Stimulated activated CD4-positive, alpha-beta T cell treated with anti-CD3 and anti-CD28 coated beads, Interleukin-4, amount 100 ng/mL, for 48 hours (primary cell): ENCODE measurements at regions not wholly inside any gene's neighbourhood (a gene's known extent, or its start where the extent isn't known, plus 50 kb on each side); places are given as distances from the start of the nearest gene placed in this dataset.

Source experiments
- DNase-seq, 2 donors: peaks; one replicate each; pipeline ENCODE4 v3.0.0-alpha.2; 2020; ENCODE audit warnings: low read depth in 2 of 2

GRCh38 chr2:15793078-15793913, 147.1 kb upstream of the MYCN start:
- DNase-seq: no peak

DNA sequence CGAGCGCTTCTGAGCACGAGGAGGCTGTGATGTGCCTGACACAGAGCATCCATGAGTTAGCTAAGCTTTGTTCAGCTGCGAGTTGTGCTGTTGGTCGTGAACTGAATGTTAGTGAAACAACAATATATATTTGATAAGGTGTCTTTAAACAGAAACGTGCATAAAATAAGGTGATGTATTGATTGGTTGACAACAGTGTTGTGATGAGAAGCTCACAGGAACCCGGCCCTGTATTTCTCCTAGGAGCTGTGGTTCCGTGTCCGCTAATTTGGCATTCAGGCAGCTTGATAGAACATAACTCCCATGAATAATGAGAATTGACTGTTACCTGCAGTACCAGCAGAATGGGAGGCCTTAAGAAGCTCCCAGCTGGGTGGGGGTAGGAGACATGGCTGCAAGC, 146.4 kb upstream of the MYCN start:
- DNase-seq: no peak

DNA sequence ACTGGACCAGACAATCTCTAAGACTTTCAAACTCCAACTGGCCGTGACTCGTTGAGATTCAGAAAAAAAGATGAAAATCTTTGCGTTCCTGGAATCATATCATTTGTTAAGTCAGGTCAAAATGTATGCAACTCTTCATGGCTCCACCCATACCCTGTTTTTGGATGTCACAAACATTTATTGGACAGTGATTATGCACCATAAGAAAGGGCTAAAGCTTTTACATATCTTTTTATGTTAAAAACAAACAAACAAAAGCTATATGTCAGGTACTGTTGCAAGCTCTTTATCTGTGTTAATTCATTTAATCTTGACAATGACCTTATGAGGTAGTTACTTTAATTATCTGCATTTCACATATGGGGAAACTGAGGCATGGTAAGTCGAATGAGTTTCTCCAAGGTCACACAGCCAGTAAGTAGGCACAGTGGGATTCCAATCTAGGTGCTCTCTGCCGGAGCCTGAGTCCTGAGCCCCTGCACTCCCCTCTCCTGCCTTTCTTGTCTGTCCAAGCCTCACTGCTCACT, 145.7 kb upstream of the MYCN start:
- no peak for DNase-seq

DNA sequence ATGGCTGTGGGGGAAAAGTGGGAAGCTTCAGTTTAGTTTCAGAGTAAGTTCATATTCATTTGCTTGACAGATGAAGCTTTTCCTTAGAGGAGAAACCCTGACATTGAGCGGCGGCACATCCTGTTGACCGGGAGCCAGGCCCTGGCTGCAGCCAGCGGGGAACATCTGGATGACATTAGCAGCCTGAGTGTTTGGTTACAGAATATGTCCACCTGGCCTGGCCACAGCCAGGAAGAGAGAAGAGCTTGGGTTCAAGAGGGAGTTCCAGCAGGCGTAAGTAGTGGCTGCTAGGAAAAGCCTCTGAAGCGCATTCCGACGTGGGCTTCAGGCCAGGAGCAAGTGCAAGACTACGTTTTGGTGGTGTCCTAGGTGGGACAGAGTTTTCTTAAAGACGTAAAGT, 144.9 kb upstream of the MYCN start:
- no peak for DNase-seq

- DNase-seq: no peak
Observed at GRCh38 chr2:15796167-15796942, 144.0 kb upstream of the MYCN start.

DNA sequence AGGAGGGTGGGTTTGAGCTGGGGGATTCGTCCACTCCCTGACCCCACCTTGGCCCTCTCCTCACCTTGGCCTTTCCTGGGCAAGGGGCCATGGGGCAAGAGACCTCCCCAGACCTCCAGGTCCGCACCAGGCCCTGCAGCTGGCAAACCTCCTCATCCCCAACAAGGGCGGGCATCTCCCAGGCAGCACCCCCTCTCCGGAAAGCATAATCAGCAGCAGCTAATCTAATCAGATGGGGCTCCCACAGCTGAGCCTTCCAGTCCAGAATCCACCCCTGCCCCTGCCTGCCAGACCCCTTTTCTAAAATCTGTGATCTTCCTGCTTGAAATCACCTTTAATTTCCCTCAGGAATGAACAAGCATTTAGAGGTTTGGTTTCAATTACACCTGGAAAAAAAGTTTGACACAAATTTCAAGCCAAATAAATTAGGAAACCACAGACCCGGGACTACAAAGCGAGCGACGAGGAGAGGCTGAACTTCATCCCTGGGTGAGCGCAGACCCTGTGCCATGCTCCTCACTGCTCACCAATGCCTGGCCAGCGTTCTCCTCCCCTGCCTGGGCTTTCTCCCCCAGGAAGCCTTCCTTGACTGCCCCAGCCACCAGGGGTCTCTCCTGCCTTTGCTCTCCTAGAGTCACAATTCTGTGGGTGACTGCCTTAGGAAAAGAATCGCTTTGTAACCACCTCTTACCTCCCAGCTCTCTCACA, 143.0 kb upstream of the MYCN start:
- no peak for DNase-seq

GRCh38 chr2:15797939-15798281, 142.4 kb upstream of the MYCN start:
- DNase-seq: no peak

GRCh38 chr2:15798701-15799431, 141.5 kb upstream of the MYCN start:
- no peak for DNase-seq

GRCh38 chr2:15799432-15799827, 140.9 kb upstream of the MYCN start:
- no peak for DNase-seq

GRCh38 chr2:15800495-15801329, 139.6 kb upstream of the MYCN start:
- DNase-seq: no peak

DNA sequence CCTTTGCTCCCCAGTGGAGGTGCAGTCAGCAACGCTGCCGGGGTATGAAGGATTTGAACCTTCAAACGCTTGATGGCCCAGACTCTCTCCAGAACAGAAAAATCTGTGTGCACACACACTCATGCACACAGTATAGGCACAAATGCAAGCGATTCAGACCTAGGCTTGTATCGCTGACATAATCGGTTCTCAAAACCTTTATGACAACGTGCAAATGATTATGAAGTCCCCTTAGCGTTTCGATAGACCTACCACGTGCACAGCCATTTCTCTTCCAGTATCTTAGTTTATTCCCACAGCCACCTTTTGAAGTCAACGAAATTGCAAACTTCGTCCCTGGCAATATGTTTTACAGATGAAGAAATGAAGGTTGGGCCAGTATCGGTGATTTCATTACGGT, 138.9 kb upstream of the MYCN start:
- DNase-seq: no peak

DNA sequence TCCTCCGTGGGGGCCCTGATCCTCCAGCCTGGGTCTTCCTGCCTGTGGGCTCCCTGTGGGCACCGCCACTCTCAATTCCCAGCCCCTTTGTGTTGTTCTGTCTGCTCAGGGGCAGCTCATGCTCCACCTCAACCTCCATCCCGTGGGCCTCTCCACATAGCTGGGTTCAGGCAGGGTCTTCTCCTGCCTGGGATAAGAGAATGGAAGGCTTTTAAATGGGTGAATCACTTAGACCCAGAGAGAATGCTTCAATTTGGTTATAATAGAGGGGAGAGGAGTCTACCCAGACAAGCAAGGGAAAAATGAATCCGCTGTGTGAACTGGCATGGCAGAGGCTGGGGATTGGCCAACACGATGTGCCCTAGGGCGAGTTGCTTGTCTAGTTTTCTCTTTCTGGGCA, 138.4 kb upstream of the MYCN start:
- DNase-seq: no peak

DNA sequence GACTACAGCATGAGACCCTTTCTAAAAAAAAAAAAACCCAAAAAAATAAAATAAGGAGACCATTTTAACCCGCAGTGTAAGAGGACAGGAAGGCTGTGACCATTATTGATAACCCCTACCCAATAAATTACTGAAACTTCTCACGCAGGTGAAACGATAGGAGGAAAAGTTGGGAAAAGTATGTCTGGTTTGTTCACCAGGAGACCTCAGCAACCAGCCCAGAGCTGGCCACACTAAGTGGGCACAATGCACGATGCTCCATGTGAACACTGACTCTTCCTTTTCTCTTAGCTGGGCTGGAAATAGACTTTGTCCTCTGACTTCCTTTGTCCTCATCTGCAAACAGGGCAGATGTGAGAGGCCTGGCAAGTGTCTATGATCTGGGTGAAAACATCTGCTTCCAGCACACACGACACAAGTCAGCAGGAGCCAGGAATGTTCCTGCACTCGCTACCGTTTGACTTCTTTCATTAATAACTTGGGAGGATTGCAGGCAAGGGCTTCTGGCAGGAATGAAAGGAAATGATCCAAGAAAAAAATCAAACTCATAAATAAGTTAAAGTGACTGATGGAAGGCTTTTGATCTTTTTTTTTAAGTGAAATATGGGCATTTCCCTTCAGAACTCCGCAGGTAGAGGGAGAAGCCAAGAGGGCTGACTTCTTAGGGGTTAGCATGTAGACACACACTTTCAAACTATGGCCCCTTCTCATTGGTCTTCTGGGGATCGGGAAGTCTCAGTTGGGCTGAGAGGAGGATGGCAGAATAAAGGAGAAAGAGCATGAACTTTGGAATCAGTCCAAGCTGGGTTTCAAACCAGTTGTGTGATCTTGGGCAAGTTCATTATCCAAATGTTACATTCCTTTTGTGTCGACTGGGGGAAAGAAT, 137.4 kb upstream of the MYCN start:
- DNase-seq: no peak

DNA sequence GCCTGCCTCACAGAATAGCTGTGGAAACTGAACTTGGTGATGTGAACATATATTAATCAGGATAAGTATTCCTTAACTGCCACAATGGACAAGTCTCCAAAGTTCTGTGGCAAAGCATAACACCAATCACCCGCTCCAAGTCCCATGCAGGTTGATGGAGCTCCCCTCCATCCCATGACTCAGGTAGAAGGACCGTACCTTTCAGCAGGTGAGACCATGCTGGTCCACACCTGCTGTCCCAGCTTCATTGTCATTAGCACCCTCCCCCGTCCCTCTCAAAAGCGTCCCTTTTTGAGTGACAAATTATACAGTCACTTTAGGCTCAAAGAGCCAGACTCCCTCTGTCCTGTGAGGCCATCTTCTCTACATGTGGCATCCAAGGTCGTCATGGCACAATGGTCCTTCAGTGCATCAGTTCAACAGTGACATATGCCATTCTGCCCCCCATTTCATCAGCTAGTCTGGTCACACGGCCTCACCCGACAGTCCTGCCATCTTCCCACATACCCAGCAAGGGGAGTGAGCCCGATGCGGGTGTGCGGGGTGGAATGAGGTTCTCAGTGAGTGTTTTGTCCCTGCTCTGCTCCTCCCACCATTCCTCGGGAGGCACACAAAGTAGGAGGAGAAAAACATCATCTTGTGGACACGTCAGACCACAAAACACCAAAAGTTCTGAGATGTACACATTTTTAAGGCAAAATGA, 136.7 kb upstream of the MYCN start:
- no peak for DNase-seq

GRCh38 chr2:15804246-15804619, 136.1 kb upstream of the MYCN start:
- no peak for DNase-seq

DNA sequence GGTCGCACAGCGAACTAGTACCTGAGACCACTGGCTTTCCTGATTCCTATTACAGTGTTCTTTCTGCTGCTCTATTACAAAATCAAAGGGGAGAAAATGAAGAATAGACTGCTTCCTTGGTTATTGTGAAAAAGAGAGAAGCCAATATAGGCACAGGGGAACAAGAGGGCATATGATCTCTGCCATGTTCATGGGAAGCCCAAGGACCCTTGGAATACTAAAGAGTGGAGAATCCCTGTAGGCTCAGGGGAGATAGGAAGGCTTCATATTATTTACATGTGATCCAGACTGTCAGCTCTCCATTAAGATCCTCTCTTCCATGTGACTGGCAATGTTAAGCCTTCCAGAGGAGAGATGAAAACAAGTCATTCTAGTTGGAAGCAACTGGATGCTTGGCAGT, 135.7 kb upstream of the MYCN start:
- DNase-seq: no peak

DNA sequence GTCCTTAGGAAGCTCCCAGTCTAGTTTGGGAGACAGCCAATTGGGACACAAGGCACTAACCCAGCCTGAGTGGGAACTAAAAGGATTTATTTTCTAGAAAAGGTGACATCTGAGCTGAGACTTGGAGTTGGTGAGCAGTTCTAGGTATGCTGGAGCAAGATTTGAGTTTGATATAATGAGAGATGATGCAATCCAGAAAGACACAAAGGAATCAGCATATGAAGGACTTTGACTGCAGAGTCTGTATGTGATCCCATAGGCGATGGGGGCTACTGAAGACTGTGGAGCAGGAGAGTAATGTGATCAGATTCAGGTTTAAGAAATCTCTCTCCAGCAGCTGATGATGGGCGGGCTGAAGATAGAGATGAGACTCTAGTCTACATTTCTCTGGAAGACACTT, 135.1 kb upstream of the MYCN start:
- no peak for DNase-seq

GRCh38 chr2:15805772-15806171, 134.6 kb upstream of the MYCN start:
- DNase-seq: no peak

- DNase-seq: no peak
Observed at GRCh38 chr2:15806801-15807417, 133.4 kb upstream of the MYCN start.
